B cell (primary cell): ENCODE measurements at regions not wholly inside any gene's neighbourhood (a gene's known extent, or its start where the extent isn't known, plus 50 kb on each side); places are given as distances from the start of the nearest gene placed in this dataset.

Source experiments
- ATAC-seq: fragments of 200-7000 bp; cut with Tn5 transposase; one replicate; pipeline ENCODE4 v1.10.0; 2021; ENCODE audit warnings: low read depth, mild to moderate bottlenecking, moderate number of reproducible peaks, moderate library complexity
- CTCF ChIA-PET: fragments of 350-600 bp; sonication (Branson Sonifier 250); formaldehyde crosslinking; loops from one replicate; lab custom pipeline; 2021; ENCODE audit warnings: antibody characterized with exemption, inconsistent platforms; lab: Charles Lee
- POLR2A ChIA-PET: fragments of 350-600 bp; sonication (Branson Sonifier 250); formaldehyde crosslinking; loops from one replicate; lab custom pipeline; 2021; ENCODE audit warnings: antibody characterized with exemption; lab: Charles Lee
- DNase-seq: peaks from one replicate; pipeline ENCODE4 v3.0.0; 2013
- H2AFZ ChIP-seq: 2 replicates; pipeline ENCODE4 v1.6.1; 2012; ENCODE audit warnings: mild to moderate bottlenecking, low read depth, low read length; ENCODE audit not compliant: insufficient read depth, poor library complexity, severe bottlenecking
- H3K27ac ChIP-seq, 2 donors: 1 replicate in 1 of 2; 2 replicates in 1 of 2; pipeline ENCODE4 v1.5.1; 2012 to 2013; ENCODE audit warnings: low read length in 2 of 2, mild to moderate bottlenecking in 2 of 2, moderate library complexity in 1 of 2
- H3K27me3 ChIP-seq, 4 experiments: fragments of 200-600 bp in 1 of 4; sonication (generic) in 1 of 4; replicated peaks in 1 of 4; 1 replicate in 2 of 4; 2 replicates in 2 of 4; pipeline versions ENCODE4 v1.6.1 to v1.7.0; 2013 to 2016; ENCODE audit warnings: low read length in 3 of 4, mild to moderate bottlenecking in 2 of 4, mixed read lengths in 1 of 4, moderate library complexity in 1 of 4; ENCODE audit not compliant: insufficient read depth in 4 of 4, control insufficient read depth in 3 of 4; ENCODE audit errors: control extremely low read depth in 1 of 4
- H3K36me3 ChIP-seq, 2 experiments: replicated peaks in 1 of 2; 1 replicate in 1 of 2; 2 replicates in 1 of 2; pipeline versions ENCODE4 v1.6.1 to v1.7.1; 2013; ENCODE audit warnings: low read length in 1 of 2; ENCODE audit not compliant: insufficient read depth in 2 of 2, control insufficient read depth in 1 of 2; ENCODE audit errors: control extremely low read depth in 1 of 2, extremely low read depth in 1 of 2
- H3K4me1 ChIP-seq, 2 donors: fragments of 200-600 bp in 1 of 2; sonication (generic) in 1 of 2; 1 replicate in 1 of 2; 2 replicates in 1 of 2; pipeline versions ENCODE4 v1.5.1 to v1.6.1; 2013 to 2017; ENCODE audit warnings: low read length in 2 of 2; ENCODE audit not compliant: control insufficient read depth in 2 of 2, insufficient read depth in 2 of 2
- H3K4me2 ChIP-seq: replicated peaks from 2 replicates; pipeline ENCODE3; 2012; ENCODE audit warnings: mild to moderate bottlenecking, low read depth, low read length; ENCODE audit not compliant: poor library complexity, severe bottlenecking
- H3K4me3 ChIP-seq, 5 experiments: fragments of 200-600 bp in 1 of 5; sonication (generic) in 1 of 5; 1 replicate in 3 of 5; 2 replicates in 2 of 5; pipeline versions ENCODE4 v1.5.1 to v1.7.0; 2011 to 2016; ENCODE audit warnings: low read length in 4 of 5, mild to moderate bottlenecking in 4 of 5, low read depth in 2 of 5, control low read depth in 1 of 5, moderate library complexity in 1 of 5; ENCODE audit not compliant: insufficient read depth in 1 of 5; ENCODE audit errors: control extremely low read depth in 1 of 5, extremely low read depth in 1 of 5
- H3K79me2 ChIP-seq: fragments of 200-600 bp; sonication (generic); one replicate; pipeline ENCODE4 v1.6.0; 2016; ENCODE audit warnings: low read length; ENCODE audit not compliant: control insufficient read depth, insufficient read depth
- H3K9ac ChIP-seq: fragments of 200-600 bp; sonication (generic); 2 replicates; pipeline ENCODE4 v1.6.1; 2017; ENCODE audit warnings: mild to moderate bottlenecking, low read length, moderate library complexity
- H3K9me3 ChIP-seq, 3 donors: one replicate each; pipeline versions ENCODE4 v1.6.1 to v1.7.1; 2013; ENCODE audit warnings: low read length in 2 of 3; ENCODE audit not compliant: control insufficient read depth in 2 of 3, insufficient read depth in 1 of 3; ENCODE audit errors: control extremely low read depth in 1 of 3
- H4K20me1 ChIP-seq: 2 replicates; pipeline ENCODE4 v1.6.0; 2012; ENCODE audit warnings: mild to moderate bottlenecking, low read length; ENCODE audit not compliant: insufficient read depth, control insufficient read depth, poor library complexity, severe bottlenecking
- H3K27ac Mint-ChIP-seq: one replicate; pipeline ENCODE4 v1.8.0; 2021; ENCODE audit warnings: mixed read lengths
- H3K27me3 Mint-ChIP-seq: one replicate; pipeline ENCODE4 v1.8.0; 2021; ENCODE audit warnings: mixed read lengths
- H3K4me1 Mint-ChIP-seq: one replicate; pipeline ENCODE4 v1.8.0; 2021; ENCODE audit warnings: mixed read lengths
- H3K4me3 Mint-ChIP-seq: one replicate; pipeline ENCODE4 v1.8.0; 2021; ENCODE audit warnings: mixed read lengths
- H3K9me3 Mint-ChIP-seq: one replicate; pipeline ENCODE4 v1.8.0; 2022; ENCODE audit warnings: mixed read lengths; ENCODE audit not compliant: insufficient read depth
- CTCF ChIP-seq: fragments of 200-600 bp; IDR thresholded peaks from one replicate; pipeline ENCODE4 v1.8.0; 2022; ENCODE audit warnings: antibody characterized with exemption, mild to moderate bottlenecking
- EZH2 ChIP-seq: IDR thresholded peaks from 2 replicates; pipeline ENCODE4 v1.6.1; 2012; ENCODE audit warnings: borderline replicate concordance, low read depth, mild to moderate bottlenecking, moderate library complexity, low read length; ENCODE audit not compliant: insufficient read depth, poor library complexity, severe bottlenecking
- WGBS: methylation state at CpG from one replicate; pipeline ENCODE4 v1.1.5; 2013; ENCODE audit warnings: missing lambda C conversion rate; ENCODE audit not compliant: insufficient coverage; 5-methylcytosine and 5-hydroxymethylcytosine counted together
- intact Hi-C: fragments of 100-400 bp; cut with micrococcal nuclease; formaldehyde crosslinking; loops from one replicate; pipeline ENCODE4 v1.10.0; 2022

- no peaks in the 10 kb centered on the region for H3K9me3 Mint-ChIP-seq
- Histone ChIP-seq H4K20me1 (no peaks in the 10 kb centered on the region), H3K79me2 (no peaks in the 10 kb centered on the region), H3K27ac (no peak overlapping the region), H3K27me3 (no peaks in the 10 kb centered on the region), H3K4me2 (no peak overlapping the region), H3K4me3 (no peak overlapping the region), H3K36me3 (no peaks in the 10 kb centered on the region), H3K9ac (no peak overlapping the region), H3K4me1 (no peaks in the 10 kb centered on the region), H2AFZ (no peak overlapping the region), H3K9me3 (peaks cover 0 to 4% (median 0%) of the 10 kb centered on the region in 3 donors)
- H3K27me3 Mint-ChIP-seq: no peaks in the 10 kb centered on the region
- 100% methylated on average over 1 of the region's 2 CpGs for WGBS
- ChIA-PET CTCF (no interaction called here), POLR2A (no interaction called here)
- ATAC-seq: no peak
- H3K4me1 Mint-ChIP-seq: no peaks in the 10 kb centered on the region
- TF ChIP-seq EZH2: no peak
- TF ChIP-seq CTCF: no peak
- intact Hi-C loops: no loop called here
- no peak for DNase-seq
- no peak overlapping the region for H3K4me3 Mint-ChIP-seq
- no peak overlapping the region for H3K27ac Mint-ChIP-seq
These were observed 190.1 kb upstream of the ITGA1 start for GRCh38 chr5:52597625-52598024.

GRCh38 chr5:52598968-52599367 is 188.7 kb upstream of the ITGA1 start:
- H3K9me3 ChIP-seq: peaks cover 0 to 4% (median 0%) of the 10 kb centered on the region in 3 donors
- no peak overlapping the region for H3K27ac ChIP-seq
- H3K36me3 ChIP-seq: no peaks in the 10 kb centered on the region
- no peak for TF ChIP-seq EZH2
- no peak for TF ChIP-seq CTCF
- ATAC-seq: no peak
- no peaks in the 10 kb centered on the region for H3K27me3 ChIP-seq
- WGBS: 84% methylated on average over 2 of the region's 5 CpGs
- Mint-ChIP-seq H3K4me3 (no peak overlapping the region), H3K4me1 (no peaks in the 10 kb centered on the region), H3K27ac (no peak overlapping the region), H3K9me3 (no peaks in the 10 kb centered on the region), H3K27me3 (no peaks in the 10 kb centered on the region)
- H4K20me1 ChIP-seq: no peaks in the 10 kb centered on the region
- no peaks in the 10 kb centered on the region for H3K79me2 ChIP-seq
- no peak for DNase-seq
- H3K4me3 ChIP-seq: no peak overlapping the region
- POLR2A ChIA-PET: no interaction called here
- H3K4me1 ChIP-seq: no peaks in the 10 kb centered on the region
- no peak overlapping the region for H3K4me2 ChIP-seq
- H2AFZ ChIP-seq: no peak overlapping the region
- H3K9ac ChIP-seq: no peak overlapping the region
- CTCF ChIA-PET: no interaction called here
- intact Hi-C loops: no loop called here
